OCI-LY3 (cell line): ENCODE measurements at regions not wholly inside any gene's neighbourhood (a gene's known extent, or its start where the extent isn't known, plus 50 kb on each side); places are given as distances from the start of the nearest gene placed in this dataset.
"Not testable (repeated sequence)": the region's sequence is repeated elsewhere in the genome, so short reads cannot be mapped to it uniquely, and the experiment has no call there.

Source experiments
- H2AFZ ChIP-seq: fragments of 200-600, 300-600 bp; shearing (Covaris generic); 2 replicates; pipeline ENCODE4 v1.6.0; 2014; ENCODE audit warnings: antibody characterized with exemption, low read depth, low read length
- H3K27ac ChIP-seq: fragments of 200-600, 300-600 bp; sonication (generic); 2 replicates; pipeline ENCODE4 v1.5.1; 2014; ENCODE audit warnings: mild to moderate bottlenecking, low read length, moderate library complexity, mixed read lengths
- H3K27me3 ChIP-seq: fragments of 200-600, 300-600 bp; sonication (generic); 2 replicates; pipeline ENCODE4 v1.6.1; 2014; ENCODE audit warnings: low read depth, low read length, mixed read lengths
- H3K36me3 ChIP-seq: fragments of 200-600, 300-600 bp; sonication (generic); replicated peaks from 2 replicates; pipeline ENCODE3; 2014; ENCODE audit warnings: low read depth, low read length, mixed read lengths
- H3K4me1 ChIP-seq: fragments of 300-600, 200-600 bp; sonication (generic); 2 replicates; pipeline ENCODE4 v1.6.1; 2014; ENCODE audit warnings: low read length, mixed read lengths
- H3K4me2 ChIP-seq: fragments of 200-600, 300-600 bp; sonication (generic); 2 replicates; pipeline ENCODE4 v1.6.1; 2014; ENCODE audit warnings: low read length, mixed read lengths
- H3K4me3 ChIP-seq: fragments of 300-600, 200-600 bp; sonication (generic); 2 replicates; pipeline ENCODE4 v1.5.1; 2014; ENCODE audit warnings: antibody characterized with exemption, mild to moderate bottlenecking, low read length, moderate library complexity
- H3K79me2 ChIP-seq: fragments of 300-600, 200-600 bp; shearing (Covaris generic); 2 replicates; pipeline ENCODE4 v1.6.1; 2014; ENCODE audit warnings: mild to moderate bottlenecking, low read length, mixed read lengths
- H3K9ac ChIP-seq: fragments of 300-600, 200-600 bp; shearing (Covaris generic); 2 replicates; pipeline ENCODE4 v1.6.0; 2014; ENCODE audit warnings: mild to moderate bottlenecking, low read length, moderate library complexity
- H3K9me3 ChIP-seq: fragments of 200-600, 300-600 bp; shearing (Covaris generic); 2 replicates; pipeline ENCODE4 v1.6.1; 2014; ENCODE audit warnings: low read length, mixed read lengths; ENCODE audit not compliant: insufficient read depth
- H4K20me1 ChIP-seq: fragments of 200-600, 300-600 bp; sonication (generic); 2 replicates; pipeline ENCODE4 v1.6.1; 2016; ENCODE audit warnings: low read length, mixed read lengths; ENCODE audit not compliant: insufficient read depth
- CTCF ChIP-seq: fragments of 200-600, 300-600 bp; sonication (generic); IDR thresholded peaks from 2 replicates; pipeline ENCODE4 v1.5.1; 2014; ENCODE audit warnings: antibody characterized with exemption, low read length, low read depth
- EZH2phosphoT487 ChIP-seq: fragments of 200-600 bp; shearing (Covaris generic); IDR thresholded peaks from 2 replicates; pipeline ENCODE4 v1.6.1; 2018; ENCODE audit warnings: antibody characterized with exemption, mixed run types, low read depth

- Histone ChIP-seq H3K27ac (no peak overlapping the region), H3K79me2 (no peaks in the 10 kb centered on the region), H3K9ac (no peak overlapping the region), H3K4me2 (no peak overlapping the region), H3K4me3 (no peak overlapping the region), H3K36me3 (no peaks in the 10 kb centered on the region), H3K9me3 (no peaks in the 10 kb centered on the region), H2AFZ (no peak overlapping the region), H3K4me1 (no peaks in the 10 kb centered on the region), H3K27me3 (no peaks in the 10 kb centered on the region), H4K20me1 (no peaks in the 10 kb centered on the region)
- TF ChIP-seq CTCF (no peak), EZH2phosphoT487 (no peak)
Measured at GRCh38 chr1:29798699-29799566, 562.6 kb downstream of the PTPRU start.

GRCh38 chr1:29797125-29797524 lies 560.8 kb downstream of the PTPRU start:
- not testable (repeated sequence) for H3K4me2 ChIP-seq, H3K36me3 ChIP-seq, H3K4me1 ChIP-seq, H4K20me1 ChIP-seq, H3K27ac ChIP-seq, H3K79me2 ChIP-seq, H3K9me3 ChIP-seq, H2AFZ ChIP-seq, H3K9ac ChIP-seq, H3K27me3 ChIP-seq, H3K4me3 ChIP-seq

GRCh38 chr1:29795965-29796364 lies 559.6 kb downstream of the PTPRU start:
- not testable (repeated sequence) for H3K79me2 ChIP-seq, H3K4me1 ChIP-seq, H3K36me3 ChIP-seq, H3K9me3 ChIP-seq, H3K4me2 ChIP-seq, H4K20me1 ChIP-seq, H3K4me3 ChIP-seq, H3K27ac ChIP-seq, H2AFZ ChIP-seq, H3K27me3 ChIP-seq, H3K9ac ChIP-seq

GRCh38 chr1:29793653-29794348 lies 557.5 kb downstream of the PTPRU start:
- Histone ChIP-seq H3K4me2 (peak overlapping the region; percentile 48; the same call in 1 of the 2 replicates), H3K9ac (no peak overlapping the region), H3K9me3 (no peaks in the 10 kb centered on the region), H3K79me2 (no peaks in the 10 kb centered on the region), H2AFZ (no peak overlapping the region), H3K4me3 (no peak overlapping the region), H3K4me1 (no peaks in the 10 kb centered on the region), H3K27ac (no peak overlapping the region), H3K36me3 (no peaks in the 10 kb centered on the region), H3K27me3 (no peaks in the 10 kb centered on the region), H4K20me1 (no peaks in the 10 kb centered on the region)
- TF ChIP-seq EZH2phosphoT487: no peak
- TF ChIP-seq CTCF: no peak

- H4K20me1 ChIP-seq: no peaks in the 10 kb centered on the region
- no peak overlapping the region for H3K9ac ChIP-seq
- H3K27ac ChIP-seq: no peak overlapping the region
- no peaks in the 10 kb centered on the region for H3K36me3 ChIP-seq
- no peak overlapping the region for H3K4me3 ChIP-seq
- no peaks in the 10 kb centered on the region for H3K4me1 ChIP-seq
- peak overlapping the region; percentile 48 for H3K4me2 ChIP-seq
- H2AFZ ChIP-seq: no peak overlapping the region
- H3K27me3 ChIP-seq: no peaks in the 10 kb centered on the region
- H3K79me2 ChIP-seq: no peaks in the 10 kb centered on the region
- no peaks in the 10 kb centered on the region for H3K9me3 ChIP-seq
- TF ChIP-seq CTCF: peak; percentile 71
- no peak for TF ChIP-seq EZH2phosphoT487
Measured at GRCh38 chr1:29793101-29793546, 556.8 kb downstream of the PTPRU start.
